Stomach (tissue), 4 donors: ENCODE measurements at regions not wholly inside any gene's neighbourhood (a gene's known extent, or its start where the extent isn't known, plus 50 kb on each side); places are given as distances from the start of the nearest gene placed in this dataset.

Source experiments
- CTCF ChIP-seq, 7 experiments: fragments of 450-650 bp in 4 of 7; fragments of 200-600 bp in 3 of 7; sonication (generic) in 3 of 7; IDR thresholded peaks; one replicate each; pipeline ENCODE4 v1.5.1; 2016 to 2019; ENCODE audit warnings: antibody characterized with exemption in 7 of 7, control low read depth in 2 of 7, mild to moderate bottlenecking in 1 of 7
- POLR2A ChIP-seq, 4 donors: fragments of 450-650 bp; IDR thresholded peaks; one replicate each; pipeline ENCODE4 v1.6.1; 2016; ENCODE audit warnings: antibody characterized with exemption in 4 of 4, control low read depth in 2 of 4, mild to moderate bottlenecking in 1 of 4, moderate library complexity in 1 of 4

- TF ChIP-seq CTCF (IDR thresholded peaks at IDR 0.05) (no peak), POLR2A (IDR thresholded peaks at IDR 0.05) (no peak)
Observed at GRCh38 chr5:87210743-87211142, 56.9 kb upstream of the RASA1 start.
